Gastroesophageal sphincter (tissue), 3 donors: ENCODE measurements at regions not wholly inside any gene's neighbourhood (a gene's known extent, or its start where the extent isn't known, plus 50 kb on each side); places are given as distances from the start of the nearest gene placed in this dataset.

Experiments
- EP300 ChIP-seq: sonication (generic); formaldehyde crosslinking; IDR thresholded peaks from one replicate; pipeline ENCODE4 v1.6.1; 2017; ENCODE audit warnings: antibody characterized with exemption, mild to moderate bottlenecking
- POLR2A ChIP-seq, 2 donors: fragments of 450-650 bp; IDR thresholded peaks; one replicate each; pipeline ENCODE4 v1.6.1; 2017; ENCODE audit warnings: antibody characterized with exemption in 2 of 2, mild to moderate bottlenecking in 2 of 2, moderate library complexity in 1 of 2
- POLR2AphosphoS5 ChIP-seq: sonication (generic); formaldehyde crosslinking; IDR thresholded peaks from one replicate; pipeline ENCODE4 v1.6.1; 2017; ENCODE audit warnings: antibody characterized with exemption
- TF ChIP-seq, protein P1 (sequence below), 4 experiments: fragments of 200-600 bp in 2 of 4; fragments of 450-650 bp in 2 of 4; sonication (generic) in 1 of 4; IDR thresholded peaks; one replicate each; pipeline ENCODE4 v1.5.1; 2017 to 2019; ENCODE audit warnings: antibody characterized with exemption in 4 of 4, mild to moderate bottlenecking in 2 of 4, moderate library complexity in 2 of 4

DNA sequence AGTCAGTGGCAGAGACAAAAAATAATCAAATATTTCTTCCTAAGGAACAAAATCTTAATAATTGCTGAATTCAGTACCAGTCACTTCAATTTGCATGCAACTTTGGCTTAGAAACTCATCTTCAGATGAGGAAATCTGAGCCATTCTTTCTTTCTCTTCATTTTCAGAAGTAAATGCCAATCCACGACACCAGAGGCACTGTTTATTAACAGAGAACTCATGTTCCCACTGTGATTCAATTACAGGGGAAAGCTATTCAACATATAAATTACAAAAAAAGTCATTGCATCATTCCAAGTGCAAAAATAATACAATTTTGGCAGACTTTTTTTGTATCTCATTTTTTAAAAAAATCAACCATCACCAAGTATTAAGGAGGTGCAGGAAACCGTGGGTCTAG is 816.1 kb upstream of the TMEM132C start:
- TF ChIP-seq POLR2AphosphoS5 (no peak), POLR2A (IDR thresholded peaks at IDR 0.05) (no peak), EP300 (no peak)
- TF ChIP-seq, protein P1, sequence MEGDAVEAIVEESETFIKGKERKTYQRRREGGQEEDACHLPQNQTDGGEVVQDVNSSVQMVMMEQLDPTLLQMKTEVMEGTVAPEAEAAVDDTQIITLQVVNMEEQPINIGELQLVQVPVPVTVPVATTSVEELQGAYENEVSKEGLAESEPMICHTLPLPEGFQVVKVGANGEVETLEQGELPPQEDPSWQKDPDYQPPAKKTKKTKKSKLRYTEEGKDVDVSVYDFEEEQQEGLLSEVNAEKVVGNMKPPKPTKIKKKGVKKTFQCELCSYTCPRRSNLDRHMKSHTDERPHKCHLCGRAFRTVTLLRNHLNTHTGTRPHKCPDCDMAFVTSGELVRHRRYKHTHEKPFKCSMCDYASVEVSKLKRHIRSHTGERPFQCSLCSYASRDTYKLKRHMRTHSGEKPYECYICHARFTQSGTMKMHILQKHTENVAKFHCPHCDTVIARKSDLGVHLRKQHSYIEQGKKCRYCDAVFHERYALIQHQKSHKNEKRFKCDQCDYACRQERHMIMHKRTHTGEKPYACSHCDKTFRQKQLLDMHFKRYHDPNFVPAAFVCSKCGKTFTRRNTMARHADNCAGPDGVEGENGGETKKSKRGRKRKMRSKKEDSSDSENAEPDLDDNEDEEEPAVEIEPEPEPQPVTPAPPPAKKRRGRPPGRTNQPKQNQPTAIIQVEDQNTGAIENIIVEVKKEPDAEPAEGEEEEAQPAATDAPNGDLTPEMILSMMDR (IDR thresholded peaks at IDR 0.05) = no peak
